ENCODE measurements at regions not wholly inside any gene's neighbourhood (a gene's known extent, or its start where the extent isn't known, plus 50 kb on each side); places are given as distances from the start of the nearest gene placed in this dataset.
A peak's percentile ranks its signal among the peaks of the same experiment; 100 is the strongest.

GRCh38 chr2:215654148-215654819 is 218.4 kb upstream of the FN1 start:
- Histone ChIP-seq H3K9ac (ENCODE audit: insufficient read length) (peak overlapping the region; percentile 54), H3K36me3 (ENCODE audit: insufficient read depth, low read length) (no peaks in the 10 kb centered on the region), H3K4me3 (peak overlapping the region; percentile 76), H3K9me3 (ENCODE audit: low read depth, low read length) (no peaks in the 10 kb centered on the region), H3K27ac (peak overlapping the region; percentile 98)
- TF ChIP-seq FOXP2 (optimal IDR thresholded peaks at IDR 0.05; ENCODE audit: control extremely low read depth, extremely low read length, insufficient read depth), result no peak
- no peak for TF ChIP-seq POLR2AphosphoS5 (IDR thresholded peaks at IDR 0.05; ENCODE audit: borderline replicate concordance, low read depth, low read length)
- TF ChIP-seq EZH2 (IDR thresholded peaks at IDR 0.05), result no peak
- DNase-seq (ENCODE audit: low read depth, low spot score), result peak; percentile 44

GRCh38 chr2:215653344-215654030 is 217.6 kb upstream of the FN1 start:
- no peak for DNase-seq (ENCODE audit: low read depth, low spot score)
- peak overlapping the region; percentile 98 for H3K27ac ChIP-seq
- TF ChIP-seq FOXP2 (optimal IDR thresholded peaks at IDR 0.05; ENCODE audit: control extremely low read depth, extremely low read length, insufficient read depth) (no peak), POLR2AphosphoS5 (IDR thresholded peaks at IDR 0.05; ENCODE audit: borderline replicate concordance, low read depth, low read length) (no peak), EZH2 (IDR thresholded peaks at IDR 0.05) (no peak)

GRCh38 chr2:215652388-215652787 is 216.5 kb upstream of the FN1 start:
- Histone ChIP-seq H3K27ac (peak overlapping the region; percentile 98; the same call in 1 of the 2 replicates), H3K4me3 (no peak overlapping the region), H3K9me3 (ENCODE audit: low read depth, low read length) (no peaks in the 10 kb centered on the region), H3K9ac (ENCODE audit: insufficient read length) (no peak overlapping the region), H3K36me3 (ENCODE audit: insufficient read depth, low read length) (no peaks in the 10 kb centered on the region)
- no peak for DNase-seq (ENCODE audit: low read depth, low spot score)
- no peak for TF ChIP-seq FOXP2 (optimal IDR thresholded peaks at IDR 0.05; ENCODE audit: control extremely low read depth, extremely low read length, insufficient read depth)
- no peak for TF ChIP-seq EZH2 (IDR thresholded peaks at IDR 0.05)
- no peak for TF ChIP-seq POLR2AphosphoS5 (IDR thresholded peaks at IDR 0.05; ENCODE audit: borderline replicate concordance, low read depth, low read length)

More at GRCh38 chr2:215653344-215654030, 217.6 kb upstream of the FN1 start:
- peak overlapping the region; percentile 54 for H3K9ac ChIP-seq (ENCODE audit: insufficient read length)
- peak overlapping the region; percentile 76 for H3K4me3 ChIP-seq
- no peaks in the 10 kb centered on the region for H3K36me3 ChIP-seq (ENCODE audit: insufficient read depth, low read length)
- H3K9me3 ChIP-seq (ENCODE audit: low read depth, low read length), result no peaks in the 10 kb centered on the region

GRCh38 chr2:215651412-215651811 is 215.5 kb upstream of the FN1 start:
- no peaks in the 10 kb centered on the region for H3K36me3 ChIP-seq (ENCODE audit: insufficient read depth, low read length)
- TF ChIP-seq EZH2 (IDR thresholded peaks at IDR 0.05), result no peak
- TF ChIP-seq POLR2AphosphoS5 (IDR thresholded peaks at IDR 0.05; ENCODE audit: borderline replicate concordance, low read depth, low read length), result no peak
- TF ChIP-seq FOXP2 (optimal IDR thresholded peaks at IDR 0.05; ENCODE audit: control extremely low read depth, extremely low read length, insufficient read depth), result no peak
- DNase-seq (ENCODE audit: low read depth, low spot score), result no peak
- H3K9me3 ChIP-seq (ENCODE audit: low read depth, low read length), result no peaks in the 10 kb centered on the region
- H3K9ac ChIP-seq (ENCODE audit: insufficient read length), result no peak overlapping the region
- H3K4me3 ChIP-seq, result no peak overlapping the region
- no peak overlapping the region for H3K27ac ChIP-seq

GRCh38 chr2:215644233-215644897 is 208.5 kb upstream of the FN1 start:
- Histone ChIP-seq H3K9me3 (ENCODE audit: low read depth, low read length) (no peaks in the 10 kb centered on the region), H3K9ac (ENCODE audit: insufficient read length) (no peak overlapping the region), H3K36me3 (ENCODE audit: insufficient read depth, low read length) (no peaks in the 10 kb centered on the region), H3K4me3 (no peak overlapping the region), H3K27ac (no peak overlapping the region)
- no peak for DNase-seq (ENCODE audit: low read depth, low spot score)
- TF ChIP-seq POLR2AphosphoS5 (IDR thresholded peaks at IDR 0.05; ENCODE audit: borderline replicate concordance, low read depth, low read length) (no peak), EZH2 (IDR thresholded peaks at IDR 0.05) (no peak), FOXP2 (optimal IDR thresholded peaks at IDR 0.05; ENCODE audit: control extremely low read depth, extremely low read length, insufficient read depth) (no peak)

- TF ChIP-seq EZH2 (IDR thresholded peaks at IDR 0.05), result no peak
- TF ChIP-seq POLR2AphosphoS5 (IDR thresholded peaks at IDR 0.05; ENCODE audit: borderline replicate concordance, low read depth, low read length), result no peak
- no peak for TF ChIP-seq FOXP2 (optimal IDR thresholded peaks at IDR 0.05; ENCODE audit: control extremely low read depth, extremely low read length, insufficient read depth)
- no peak for DNase-seq (ENCODE audit: low read depth, low spot score)
- Histone ChIP-seq H3K9me3 (ENCODE audit: low read depth, low read length) (no peaks in the 10 kb centered on the region; the same call in 1 of the 2 replicates), H3K27ac (no peak overlapping the region), H3K36me3 (ENCODE audit: insufficient read depth, low read length) (no peaks in the 10 kb centered on the region), H3K4me3 (no peak overlapping the region), H3K9ac (ENCODE audit: insufficient read length) (no peak overlapping the region)
These were observed 202.8 kb upstream of the FN1 start for GRCh38 chr2:215638687-215639086.

GRCh38 chr2:215637651-215638050 is 201.8 kb upstream of the FN1 start:
- Histone ChIP-seq H3K4me3 (no peak overlapping the region), H3K27ac (no peak overlapping the region), H3K36me3 (ENCODE audit: insufficient read depth, low read length) (no peaks in the 10 kb centered on the region), H3K9me3 (ENCODE audit: low read depth, low read length) (no peaks in the 10 kb centered on the region; the same call in 1 of the 2 replicates), H3K9ac (ENCODE audit: insufficient read length) (no peak overlapping the region)
- no peak for TF ChIP-seq FOXP2 (optimal IDR thresholded peaks at IDR 0.05; ENCODE audit: control extremely low read depth, extremely low read length, insufficient read depth)
- no peak for TF ChIP-seq EZH2 (IDR thresholded peaks at IDR 0.05)
- no peak for TF ChIP-seq POLR2AphosphoS5 (IDR thresholded peaks at IDR 0.05; ENCODE audit: borderline replicate concordance, low read depth, low read length)
- no peak for DNase-seq (ENCODE audit: low read depth, low spot score)

- no peak overlapping the region for H3K9ac ChIP-seq (ENCODE audit: insufficient read length)
- H3K36me3 ChIP-seq (ENCODE audit: insufficient read depth, low read length), result no peaks in the 10 kb centered on the region
- H3K9me3 ChIP-seq (ENCODE audit: low read depth, low read length), result no peaks in the 10 kb centered on the region; the same call in 1 of the 2 replicates
- H3K4me3 ChIP-seq, result no peak overlapping the region
- TF ChIP-seq POLR2AphosphoS5 (IDR thresholded peaks at IDR 0.05; ENCODE audit: borderline replicate concordance, low read depth, low read length) (no peak), FOXP2 (optimal IDR thresholded peaks at IDR 0.05; ENCODE audit: control extremely low read depth, extremely low read length, insufficient read depth) (no peak), EZH2 (IDR thresholded peaks at IDR 0.05) (no peak)
- H3K27ac ChIP-seq, result no peak overlapping the region
- DNase-seq (ENCODE audit: low read depth, low spot score), result no peak
These were observed 200.9 kb upstream of the FN1 start for GRCh38 chr2:215636816-215637215.
